Epithelial cell of esophagus (primary cell): ENCODE measurements at regions not wholly inside any gene's neighbourhood (a gene's known extent, or its start where the extent isn't known, plus 50 kb on each side); places are given as distances from the start of the nearest gene placed in this dataset.
A peak's percentile ranks its signal among the peaks of the same experiment; 100 is the strongest.

ENCODE experiments used
- DNase-seq: peaks from one replicate; pipeline ENCODE4 v3.0.0; 2010; ENCODE audit warnings: low read depth
- H3K4me3 ChIP-seq: 2 replicates; pipeline ENCODE4 v1.5.1; 2011; ENCODE audit warnings: mild to moderate bottlenecking, low read length, control low read depth
- TF ChIP-seq, protein P1 (sequence below): IDR thresholded peaks from 2 replicates; pipeline ENCODE4 v1.5.1; 2011; ENCODE audit warnings: low read depth, mild to moderate bottlenecking, low read length, control low read depth, inconsistent platforms; ENCODE audit not compliant: insufficient read depth; ENCODE audit errors: missing control alignments

DNA sequence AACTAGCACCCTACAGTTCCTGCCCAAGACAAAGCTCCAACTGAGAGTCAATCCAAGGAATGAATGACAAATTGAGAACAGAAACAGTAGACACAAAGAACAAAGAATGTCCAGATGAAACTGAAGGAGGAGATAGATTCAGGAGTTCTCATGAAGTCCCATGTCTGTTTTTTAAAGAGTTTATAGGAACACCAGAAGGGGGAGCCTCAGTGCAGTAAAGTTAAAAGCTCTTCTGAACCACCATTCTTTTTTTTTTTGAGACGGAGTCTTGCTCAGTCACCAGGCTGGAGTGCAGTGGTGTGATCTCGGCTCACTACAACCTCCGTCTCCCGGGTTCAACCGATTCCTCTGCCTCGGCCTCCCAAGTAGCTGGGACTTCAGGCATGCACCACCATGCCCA lies 323.6 kb downstream of the MRPL39 start:
- TF ChIP-seq, protein P1, sequence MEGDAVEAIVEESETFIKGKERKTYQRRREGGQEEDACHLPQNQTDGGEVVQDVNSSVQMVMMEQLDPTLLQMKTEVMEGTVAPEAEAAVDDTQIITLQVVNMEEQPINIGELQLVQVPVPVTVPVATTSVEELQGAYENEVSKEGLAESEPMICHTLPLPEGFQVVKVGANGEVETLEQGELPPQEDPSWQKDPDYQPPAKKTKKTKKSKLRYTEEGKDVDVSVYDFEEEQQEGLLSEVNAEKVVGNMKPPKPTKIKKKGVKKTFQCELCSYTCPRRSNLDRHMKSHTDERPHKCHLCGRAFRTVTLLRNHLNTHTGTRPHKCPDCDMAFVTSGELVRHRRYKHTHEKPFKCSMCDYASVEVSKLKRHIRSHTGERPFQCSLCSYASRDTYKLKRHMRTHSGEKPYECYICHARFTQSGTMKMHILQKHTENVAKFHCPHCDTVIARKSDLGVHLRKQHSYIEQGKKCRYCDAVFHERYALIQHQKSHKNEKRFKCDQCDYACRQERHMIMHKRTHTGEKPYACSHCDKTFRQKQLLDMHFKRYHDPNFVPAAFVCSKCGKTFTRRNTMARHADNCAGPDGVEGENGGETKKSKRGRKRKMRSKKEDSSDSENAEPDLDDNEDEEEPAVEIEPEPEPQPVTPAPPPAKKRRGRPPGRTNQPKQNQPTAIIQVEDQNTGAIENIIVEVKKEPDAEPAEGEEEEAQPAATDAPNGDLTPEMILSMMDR = peak; percentile 43
- peak; percentile 46 for DNase-seq
- no peak overlapping the region for H3K4me3 ChIP-seq

- H3K4me3 ChIP-seq = no peak overlapping the region
- TF ChIP-seq, protein P1 = no peak
- DNase-seq = no peak
Measured at GRCh38 chr21:25281134-25281533, 326.1 kb downstream of the MRPL39 start.

DNA sequence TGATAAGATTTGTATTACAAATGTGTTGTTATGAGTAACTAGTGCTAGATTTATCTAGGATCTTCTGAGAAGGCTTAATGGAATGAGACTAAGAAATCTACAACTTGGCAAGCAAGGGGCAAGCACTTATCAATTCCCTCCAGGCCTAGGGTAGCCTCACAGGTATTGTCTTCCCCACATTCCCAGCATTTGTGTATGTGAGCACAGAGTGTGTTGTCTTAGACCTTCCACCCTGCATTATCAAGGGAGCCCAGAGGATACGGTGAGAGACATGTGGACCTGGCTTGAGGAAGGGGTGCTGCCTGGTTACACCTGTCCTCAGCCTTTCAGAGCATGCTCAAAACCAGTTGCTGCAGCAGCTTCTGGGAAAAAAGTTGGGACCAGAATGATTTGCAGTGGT lies 327.2 kb downstream of the MRPL39 start:
- H3K4me3 ChIP-seq = no peak overlapping the region
- TF ChIP-seq, protein P1 = no peak
- DNase-seq = no peak

GRCh38 chr21:25273959-25274358 lies 333.3 kb downstream of the MRPL39 start:
- TF ChIP-seq, protein P1 = no peak
- no peak for DNase-seq
- no peak overlapping the region for H3K4me3 ChIP-seq

DNA sequence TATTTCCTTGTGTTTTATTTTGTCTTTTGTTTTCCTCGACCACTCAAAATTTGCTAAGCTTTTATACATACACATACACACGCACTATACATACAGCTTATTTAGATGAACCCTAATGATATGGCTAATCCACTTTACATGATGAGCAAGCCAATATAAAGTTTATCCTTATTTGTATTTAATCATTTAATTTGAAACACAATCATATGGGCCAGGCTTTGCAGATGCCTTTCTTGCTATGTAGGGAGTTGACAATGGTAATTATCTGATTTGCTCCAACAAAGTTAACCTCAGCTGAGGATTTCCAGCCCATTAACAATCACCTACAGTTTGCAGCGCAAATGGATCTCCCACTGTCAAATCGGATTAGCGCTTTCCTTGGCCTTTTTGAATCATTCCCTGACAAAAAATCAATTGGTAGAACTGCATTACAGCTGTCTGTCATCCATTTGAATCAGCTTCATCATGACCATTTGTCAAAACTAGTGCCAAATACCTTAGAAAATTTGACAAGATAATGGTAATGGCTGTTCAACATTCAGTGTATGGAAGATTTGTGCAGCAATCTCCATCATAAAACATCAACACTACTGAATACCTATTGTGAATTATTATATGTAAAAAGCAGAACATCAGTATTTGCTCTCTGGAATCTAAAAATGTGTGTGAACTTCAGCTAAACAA lies 352.6 kb downstream of the MRPL39 start:
- DNase-seq = no peak
- TF ChIP-seq, protein P1 = no peak
- no peak overlapping the region for H3K4me3 ChIP-seq

GRCh38 chr21:25246546-25246945 lies 360.7 kb downstream of the MRPL39 start:
- no peak overlapping the region for H3K4me3 ChIP-seq
- DNase-seq = no peak
- TF ChIP-seq, protein P1 = no peak

GRCh38 chr21:25244735-25245134 lies 362.5 kb downstream of the MRPL39 start:
- DNase-seq = no peak
- TF ChIP-seq, protein P1 = no peak
- no peak overlapping the region for H3K4me3 ChIP-seq
